A549 (cell line): ENCODE measurements at regions not wholly inside any gene's neighbourhood (a gene's known extent, or its start where the extent isn't known, plus 50 kb on each side); places are given as distances from the start of the nearest gene placed in this dataset.

ENCODE experiments used
- ATAC-seq, 2 experiments: fragments of 200-7000 bp in 1 of 2; fragments of >200 bp in 1 of 2; cut with Nextera tagmentation in 1 of 2; cut with Tn5 transposase in 1 of 2; 3 replicates each; pipeline versions ENCODE4 v1.8.0 to v1.9.1; 2018 to 2020; ENCODE audit warnings: mild to moderate bottlenecking in 1 of 2, moderate library complexity in 1 of 2
- CTCF ChIA-PET: fragments of 300-600 bp; sonication (Branson Sonifier 250); formaldehyde crosslinking; extraction: SDS; loops from one replicate; lab custom pipeline; 2021; ENCODE audit warnings: antibody characterized with exemption, inconsistent platforms; lab: Yijun Ruan, JAX
- POLR2A ChIA-PET: fragments of 350-600 bp; formaldehyde crosslinking; extraction: SDS; loops from one replicate; lab custom pipeline; 2021; ENCODE audit warnings: antibody characterized with exemption, inconsistent platforms; lab: Yijun Ruan, JAX
- DNase-seq, 2 experiments: peaks; one replicate each; pipeline versions ENCODE4 v3.0.0 to v3.0.0-alpha.2; 2011 to 2016; ENCODE audit warnings: low read depth in 1 of 2, low spot score in 1 of 2
- FAIRE-seq: peaks from 2 replicates; lab custom pipeline; 2011; peaks lifted over from hg19 to GRCh38; lab: Jason Lieb, UNC
- H3K27ac ChIP-seq, 2 experiments: fragments of >200 bp; sonication (Bioruptor Twin); formaldehyde crosslinking; 3 replicates each; pipeline ENCODE4 v1.5.1; 2016 to 2017
- H3K4me1 ChIP-seq: fragments of >200 bp; sonication (Bioruptor Twin); formaldehyde crosslinking; 3 replicates; pipeline ENCODE4 v1.6.1; 2016
- H3K4me2 ChIP-seq: fragments of >200 bp; sonication (Bioruptor Twin); formaldehyde crosslinking; 3 replicates; pipeline ENCODE4 v1.6.1; 2016
- H3K4me3 ChIP-seq: fragments of >200 bp; sonication (Bioruptor Twin); formaldehyde crosslinking; 3 replicates; pipeline ENCODE4 v1.5.1; 2016
- H3K9me3 ChIP-seq: fragments of >200 bp; sonication (Bioruptor Twin); formaldehyde crosslinking; 3 replicates; pipeline ENCODE4 v1.6.1; 2016
- CBX2 ChIP-seq: fragments of 200-600 bp; sonication (generic); IDR thresholded peaks from 2 replicates; pipeline ENCODE4 v1.6.1; 2016; ENCODE audit warnings: low read depth, mild to moderate bottlenecking, borderline replicate concordance
- CBX8 ChIP-seq: fragments of 200-600 bp; sonication (generic); IDR thresholded peaks from 2 replicates; pipeline ENCODE4 v1.6.1; 2016
- CEBPB ChIP-seq, 2 experiments: fragments of >200 bp in 1 of 2; sonication (Bioruptor Twin) in 1 of 2; formaldehyde crosslinking in 1 of 2; IDR thresholded peaks; 2 replicates each; pipeline ENCODE4 v1.6.1; 2012 to 2016
- CHD2 ChIP-seq: fragments of 150-350 bp; IDR thresholded peaks from 2 replicates; pipeline ENCODE4 v1.6.1; 2014; ENCODE audit warnings: low read length; ENCODE audit not compliant: partially characterized antibody
- CHD4 ChIP-seq: fragments of 200-600 bp; sonication (generic); IDR thresholded peaks from 2 replicates; pipeline ENCODE4 v1.6.1; 2016; ENCODE audit warnings: antibody characterized with exemption, mild to moderate bottlenecking, borderline replicate concordance
- CTCF ChIP-seq: fragments of >200 bp; sonication (Bioruptor Twin); formaldehyde crosslinking; IDR thresholded peaks from 3 replicates; pipeline ENCODE4 v1.5.1; 2016
- EHMT2 ChIP-seq: fragments of 200-600 bp; sonication (generic); IDR thresholded peaks from 2 replicates; pipeline ENCODE4 v1.6.1; 2016; ENCODE audit warnings: antibody characterized with exemption, low read depth, mild to moderate bottlenecking, moderate library complexity
- EP300 ChIP-seq, 2 experiments: fragments of >200 bp; sonication (Bioruptor Twin); formaldehyde crosslinking; IDR thresholded peaks; 2 replicates in 1 of 2; 3 replicates in 1 of 2; pipeline ENCODE4 v1.6.1; 2016 to 2017
- ESRRA ChIP-seq: fragments of 150-350 bp; IDR thresholded peaks from 2 replicates; pipeline ENCODE4 v1.6.1; 2014; ENCODE audit warnings: mild to moderate bottlenecking, low read length, borderline replicate concordance
- FOSL2 ChIP-seq, 2 experiments: fragments of 450-650 bp in 1 of 2; fragments of >200 bp in 1 of 2; sonication (Bioruptor Twin) in 1 of 2; formaldehyde crosslinking; IDR thresholded peaks; 2 replicates each; pipeline versions ENCODE4 v1.5.0 to v1.6.1; 2016 to 2020; ENCODE audit warnings: mild to moderate bottlenecking in 1 of 2, moderate library complexity in 1 of 2
- GATA3 ChIP-seq: IDR thresholded peaks from 2 replicates; pipeline ENCODE4 v1.6.1; 2012; ENCODE audit warnings: borderline replicate concordance
- HOXA7 ChIP-seq: fragments of 250-450 bp; sonication (Bioruptor Pico); IDR thresholded peaks from 2 replicates; pipeline ENCODE4 v1.5.0; 2020; ENCODE audit warnings: mild to moderate bottlenecking, moderate library complexity
- HOXB13 ChIP-seq: fragments of 250-450 bp; sonication (Bioruptor Pico); IDR thresholded peaks from 2 replicates; pipeline ENCODE4 v1.5.0; 2020; ENCODE audit warnings: low read depth, mild to moderate bottlenecking, moderate library complexity
- HOXB5 ChIP-seq: fragments of 250-450 bp; sonication (Bioruptor Pico); IDR thresholded peaks from 2 replicates; pipeline ENCODE4 v1.5.0; 2020; ENCODE audit warnings: mild to moderate bottlenecking, moderate library complexity
- JUN ChIP-seq, 2 experiments: fragments of >200 bp; sonication (Bioruptor Twin); formaldehyde crosslinking; IDR thresholded peaks; 2 replicates in 1 of 2; 3 replicates in 1 of 2; pipeline ENCODE4 v1.6.1; 2016 to 2017
- KDM5A ChIP-seq: fragments of 200-600 bp; sonication (generic); IDR thresholded peaks from 2 replicates; pipeline ENCODE4 v1.6.1; 2016; ENCODE audit warnings: antibody characterized with exemption, mild to moderate bottlenecking
- POLR2A ChIP-seq: IDR thresholded peaks from 2 replicates; pipeline ENCODE4 v1.6.1; 2012; ENCODE audit warnings: mild to moderate bottlenecking, low read length
- RFX5 ChIP-seq: fragments of 450-650 bp; IDR thresholded peaks from 2 replicates; pipeline ENCODE4 v1.7.1; 2014; ENCODE audit warnings: antibody characterized with exemption, mild to moderate bottlenecking, moderate library complexity
- SMC3 ChIP-seq: fragments of >200 bp; sonication (Bioruptor Twin); formaldehyde crosslinking; IDR thresholded peaks from 3 replicates; pipeline ENCODE4 v1.6.1; 2018; ENCODE audit warnings: inconsistent platforms
- SREBF2 ChIP-seq: fragments of 450-650 bp; IDR thresholded peaks from 2 replicates; pipeline ENCODE4 v1.6.1; 2014; ENCODE audit warnings: mild to moderate bottlenecking, moderate library complexity
- TFCP2L1 ChIP-seq: fragments of 250-450 bp; sonication (Bioruptor Pico); IDR thresholded peaks from 2 replicates; pipeline ENCODE4 v1.5.0; 2021; ENCODE audit warnings: mild to moderate bottlenecking
- TP53 ChIP-seq: fragments of 250-450 bp; sonication (Bioruptor Pico); IDR thresholded peaks from 2 replicates; pipeline ENCODE4 v1.5.0; 2021; ENCODE audit warnings: mild to moderate bottlenecking, moderate library complexity
- USF2 ChIP-seq: fragments of 450-650 bp; IDR thresholded peaks from 2 replicates; pipeline ENCODE4 v1.6.1; 2014; ENCODE audit warnings: antibody characterized with exemption
- ZC3H11A ChIP-seq: fragments of 450-650 bp; IDR thresholded peaks from 2 replicates; pipeline ENCODE4 v1.6.1; 2014; ENCODE audit warnings: antibody characterized with exemption, mild to moderate bottlenecking
- WGBS: methylation state at CpG from one replicate; pipeline ENCODE4 v1.1.6; 2017; ENCODE audit errors: missing lambda C conversion rate; 5-methylcytosine and 5-hydroxymethylcytosine counted together
- TF ChIP-seq, protein P1 (sequence below): fragments of 250-450 bp; sonication (Bioruptor Pico); IDR thresholded peaks from 2 replicates; pipeline ENCODE4 v1.5.0; 2020; ENCODE audit warnings: low read depth, mild to moderate bottlenecking, moderate library complexity
- TF ChIP-seq, protein P2 (sequence below): fragments of >200 bp; sonication (Bioruptor Twin); formaldehyde crosslinking; IDR thresholded peaks from 3 replicates; pipeline ENCODE4 v1.6.1; 2016

DNA sequence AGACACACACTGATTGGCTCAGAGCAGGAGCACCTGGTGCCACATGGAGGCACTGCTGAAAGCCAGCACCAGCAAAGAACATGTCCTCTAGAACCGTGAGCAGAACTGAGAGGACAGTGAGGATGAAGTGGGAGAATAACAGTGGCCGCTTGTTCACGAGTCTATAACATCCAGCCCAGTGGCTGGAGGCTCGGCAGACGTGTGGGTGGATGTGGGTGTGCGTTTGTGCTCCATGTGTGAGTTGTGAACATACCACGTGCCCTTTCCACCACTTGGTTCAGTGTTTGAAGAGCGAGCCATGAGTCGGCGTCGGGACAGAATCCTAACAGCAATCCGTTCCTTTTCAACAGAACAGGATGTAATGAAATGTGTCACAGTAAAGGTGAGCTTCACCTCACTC lies 113.0 kb downstream of the SOX1 start:
- H3K4me3 ChIP-seq: no peak overlapping the region
- 32% methylated on average over 11 of the region's 12 CpGs for WGBS
- H3K27ac ChIP-seq: no peak overlapping the region
- no peaks in the 10 kb centered on the region for H3K4me1 ChIP-seq
- POLR2A ChIA-PET: no interaction called here
- no peak for DNase-seq
- CTCF ChIA-PET: no interaction called here
- no peak for ATAC-seq
- H3K4me2 ChIP-seq: no peak overlapping the region
- TF ChIP-seq CEBPB (IDR thresholded peaks at IDR 0.05) (no peak), ESRRA (no peak), FOSL2 (IDR thresholded peaks at IDR 0.05) (no peak), FOSL2 (CRISPR knock-in tag; IDR thresholded peaks at IDR 0.05) (no peak), CBX2 (no peak), CHD4 (no peak), HOXB5 (CRISPR knock-in tag) (no peak), POLR2A (no peak)
- TF ChIP-seq, protein P1, sequence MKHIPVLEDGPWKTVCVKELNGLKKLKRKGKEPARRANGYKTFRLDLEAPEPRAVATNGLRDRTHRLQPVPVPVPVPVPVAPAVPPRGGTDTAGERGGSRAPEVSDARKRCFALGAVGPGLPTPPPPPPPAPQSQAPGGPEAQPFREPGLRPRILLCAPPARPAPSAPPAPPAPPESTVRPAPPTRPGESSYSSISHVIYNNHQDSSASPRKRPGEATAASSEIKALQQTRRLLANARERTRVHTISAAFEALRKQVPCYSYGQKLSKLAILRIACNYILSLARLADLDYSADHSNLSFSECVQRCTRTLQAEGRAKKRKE: no peak
- TF ChIP-seq, all 56 proteins: peak for 0
- no peaks in the 10 kb centered on the region for H3K9me3 ChIP-seq
- no peak for FAIRE-seq

DNA sequence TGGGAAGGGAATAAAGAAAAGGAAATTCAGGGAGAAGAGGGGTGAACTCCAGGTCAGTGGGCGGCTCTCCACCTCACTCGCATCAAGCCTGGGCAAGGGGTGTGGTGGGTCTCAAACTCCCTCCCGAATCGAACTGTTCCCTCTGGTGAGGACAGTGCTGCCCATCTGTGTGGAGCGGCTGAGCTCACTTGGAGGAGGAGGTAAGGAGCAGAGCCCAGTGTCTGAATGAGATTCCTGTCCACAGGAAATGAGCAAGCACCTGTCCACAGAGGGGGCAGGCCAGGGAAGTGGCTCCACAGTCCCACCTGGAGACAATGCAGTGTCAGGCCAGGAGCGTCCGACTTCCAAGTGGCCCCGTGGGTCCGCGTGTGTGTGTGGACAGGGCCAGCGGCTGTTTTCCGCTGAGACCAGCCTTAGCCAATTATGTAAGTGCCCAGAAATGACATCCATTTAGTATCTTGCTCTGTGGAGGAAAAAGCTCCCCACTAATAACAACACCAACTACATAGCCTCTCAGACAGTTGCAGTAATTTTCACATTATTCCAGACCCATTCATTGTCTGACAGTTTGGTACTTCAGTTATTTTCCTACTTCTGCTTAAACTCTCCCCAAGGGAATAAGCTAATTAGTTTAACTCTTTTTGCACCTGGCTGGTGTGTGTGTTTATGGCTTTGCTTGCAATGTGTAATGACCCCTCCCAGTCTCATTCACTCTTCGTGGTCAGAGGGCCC lies 114.6 kb downstream of the SOX1 start:
- TF ChIP-seq KDM5A (no peak), SREBF2 (no peak), TFCP2L1 (CRISPR knock-in tag) (no peak), CTCF (no peak), GATA3 (no peak), CHD2 (no peak), TP53 (CRISPR knock-in tag) (no peak), EHMT2 (no peak), ZC3H11A (no peak), SMC3 (no peak), CHD4 (no peak)
- TF ChIP-seq, protein P2, sequence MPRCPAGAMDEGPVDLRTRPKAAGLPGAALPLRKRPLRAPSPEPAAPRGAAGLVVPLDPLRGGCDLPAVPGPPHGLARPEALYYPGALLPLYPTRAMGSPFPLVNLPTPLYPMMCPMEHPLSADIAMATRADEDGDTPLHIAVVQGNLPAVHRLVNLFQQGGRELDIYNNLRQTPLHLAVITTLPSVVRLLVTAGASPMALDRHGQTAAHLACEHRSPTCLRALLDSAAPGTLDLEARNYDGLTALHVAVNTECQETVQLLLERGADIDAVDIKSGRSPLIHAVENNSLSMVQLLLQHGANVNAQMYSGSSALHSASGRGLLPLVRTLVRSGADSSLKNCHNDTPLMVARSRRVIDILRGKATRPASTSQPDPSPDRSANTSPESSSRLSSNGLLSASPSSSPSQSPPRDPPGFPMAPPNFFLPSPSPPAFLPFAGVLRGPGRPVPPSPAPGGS: no peak
- ChIA-PET CTCF (no interaction called here), POLR2A (no interaction called here)
- H3K27ac ChIP-seq: no peak overlapping the region
- ATAC-seq: no peak
- FAIRE-seq: no peak
- no peak overlapping the region for H3K4me2 ChIP-seq
- WGBS: 12% methylated on average over 7 of the region's 13 CpGs
- H3K4me1 ChIP-seq: no peaks in the 10 kb centered on the region
- DNase-seq: no peak
- no peak overlapping the region for H3K4me3 ChIP-seq
- no peaks in the 10 kb centered on the region for H3K9me3 ChIP-seq

DNA sequence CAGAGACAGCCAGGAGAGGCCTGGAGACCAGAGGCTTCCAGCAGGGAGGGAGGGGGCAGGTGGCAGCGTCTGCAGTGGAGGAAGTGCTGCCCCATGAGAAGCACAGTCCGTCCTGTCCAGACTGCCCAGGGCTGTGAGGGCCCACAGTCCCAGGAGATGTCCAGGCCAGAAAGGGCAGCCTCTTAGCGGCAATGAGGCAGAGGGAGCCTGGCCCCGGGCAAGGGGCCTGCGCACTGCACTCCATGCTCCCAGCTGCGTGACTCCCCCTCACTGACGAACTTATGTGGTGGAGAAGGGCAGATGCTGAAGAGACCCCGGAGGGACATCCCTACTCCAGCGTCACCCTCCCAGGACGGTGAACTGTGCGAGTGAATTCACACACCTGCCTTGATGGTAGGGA lies 115.3 kb downstream of the SOX1 start:
- POLR2A ChIA-PET: no interaction called here
- no peaks in the 10 kb centered on the region for H3K4me1 ChIP-seq
- no peak overlapping the region for H3K4me3 ChIP-seq
- H3K27ac ChIP-seq: no peak overlapping the region
- ATAC-seq (no peak), DNase-seq (no peak), FAIRE-seq (no peak)
- no peak overlapping the region for H3K4me2 ChIP-seq
- H3K9me3 ChIP-seq: no peaks in the 10 kb centered on the region
- CTCF ChIA-PET: no interaction called here
- TF ChIP-seq HOXB5 (CRISPR knock-in tag) (no peak), EP300 (IDR thresholded peaks at IDR 0.05) (no peak), TP53 (CRISPR knock-in tag) (no peak), USF2 (no peak), HOXB13 (CRISPR knock-in tag) (no peak), HOXA7 (CRISPR knock-in tag) (no peak), CBX8 (no peak), TFCP2L1 (CRISPR knock-in tag) (no peak), ZC3H11A (no peak), JUN (IDR thresholded peaks at IDR 0.05) (no peak), RFX5 (no peak)
- TF ChIP-seq, protein P1: no peak
- 34% methylated on average over 7 of the region's 11 CpGs for WGBS
